ENCODE measurements at regions not wholly inside any gene's neighbourhood (a gene's known extent, or its start where the extent isn't known, plus 50 kb on each side); places are given as distances from the start of the nearest gene placed in this dataset.

DNA sequence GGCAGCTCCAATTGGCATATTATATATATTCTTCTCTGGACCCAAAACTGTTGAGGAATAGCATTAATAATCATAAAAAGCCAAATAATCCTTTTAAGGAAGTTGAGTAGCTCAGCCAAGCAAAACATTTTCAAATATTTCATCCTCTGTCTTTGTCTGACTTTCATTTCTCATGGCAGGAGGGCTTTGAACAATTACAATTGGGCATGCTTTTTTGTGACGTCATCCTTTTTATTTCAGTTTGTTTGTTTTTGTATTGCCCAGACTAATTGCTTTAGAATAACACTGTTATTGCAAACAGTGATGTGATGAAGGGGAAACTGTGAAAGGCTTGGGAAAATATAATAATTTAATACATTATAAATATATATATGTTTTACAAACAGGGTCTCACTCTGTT is 65.2 kb upstream of the MAP1B start:
- TF ChIP-seq, protein P1, sequence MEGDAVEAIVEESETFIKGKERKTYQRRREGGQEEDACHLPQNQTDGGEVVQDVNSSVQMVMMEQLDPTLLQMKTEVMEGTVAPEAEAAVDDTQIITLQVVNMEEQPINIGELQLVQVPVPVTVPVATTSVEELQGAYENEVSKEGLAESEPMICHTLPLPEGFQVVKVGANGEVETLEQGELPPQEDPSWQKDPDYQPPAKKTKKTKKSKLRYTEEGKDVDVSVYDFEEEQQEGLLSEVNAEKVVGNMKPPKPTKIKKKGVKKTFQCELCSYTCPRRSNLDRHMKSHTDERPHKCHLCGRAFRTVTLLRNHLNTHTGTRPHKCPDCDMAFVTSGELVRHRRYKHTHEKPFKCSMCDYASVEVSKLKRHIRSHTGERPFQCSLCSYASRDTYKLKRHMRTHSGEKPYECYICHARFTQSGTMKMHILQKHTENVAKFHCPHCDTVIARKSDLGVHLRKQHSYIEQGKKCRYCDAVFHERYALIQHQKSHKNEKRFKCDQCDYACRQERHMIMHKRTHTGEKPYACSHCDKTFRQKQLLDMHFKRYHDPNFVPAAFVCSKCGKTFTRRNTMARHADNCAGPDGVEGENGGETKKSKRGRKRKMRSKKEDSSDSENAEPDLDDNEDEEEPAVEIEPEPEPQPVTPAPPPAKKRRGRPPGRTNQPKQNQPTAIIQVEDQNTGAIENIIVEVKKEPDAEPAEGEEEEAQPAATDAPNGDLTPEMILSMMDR (optimal IDR thresholded peaks at IDR 0.05 in 1 of 3, IDR thresholded peaks at IDR 0.05 in 1 of 3, conservative IDR thresholded peaks at IDR 0.05 in 1 of 3; ENCODE audit: extremely low read depth in 1 of 3, insufficient read depth in 2 of 3, low read length in 3 of 3) = no peak
- no peak for TF ChIP-seq EZH2 (IDR thresholded peaks at IDR 0.05; ENCODE audit: low read length)
